ENCODE measurements at regions not wholly inside any gene's neighbourhood (a gene's known extent, or its start where the extent isn't known, plus 50 kb on each side); places are given as distances from the start of the nearest gene placed in this dataset.
A peak's percentile ranks its signal among the peaks of the same experiment; 100 is the strongest.

DNA sequence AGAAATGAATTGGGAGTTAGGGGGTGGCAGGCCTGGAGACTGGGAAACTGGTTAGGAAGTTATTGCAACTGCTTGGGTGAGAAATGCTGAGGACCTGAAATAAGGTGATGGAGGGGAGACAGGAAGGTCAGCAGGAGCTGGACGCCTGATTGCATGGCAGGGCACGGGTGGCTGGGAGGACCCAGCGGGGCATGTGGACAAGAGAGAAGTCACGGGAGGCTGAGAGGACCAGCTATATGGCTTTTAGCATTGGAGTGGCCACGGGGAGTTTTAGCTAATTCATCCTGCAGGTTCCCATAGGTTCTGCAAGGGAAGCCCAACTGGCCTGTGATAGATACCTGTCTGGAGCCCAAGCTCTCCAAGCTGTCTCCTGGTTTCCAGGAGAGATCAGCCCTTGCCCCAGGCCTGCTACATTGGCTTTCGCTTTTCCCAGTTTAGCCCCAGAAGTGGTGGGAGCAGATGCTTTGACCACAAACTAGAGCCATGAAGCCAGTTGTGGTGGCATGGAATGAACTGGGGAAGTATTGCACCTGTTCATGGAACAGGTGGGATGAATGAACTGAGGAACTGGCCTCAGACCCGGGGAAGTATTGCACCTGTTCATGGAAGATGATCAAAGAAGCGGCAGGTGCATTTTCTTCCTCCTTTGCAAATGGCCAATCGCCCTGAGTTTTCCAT is 93.6 kb upstream of the TAF1B start:
- no peak overlapping the region for H3K4me3 ChIP-seq (ENCODE audit: low read length)
- DNase-seq = no peak
- Mint-ChIP-seq H3K4me3 (no peak overlapping the region), H3K27ac (peak overlapping the region in 4 of 8 donors; percentile 32 to 63 (median 44)), H3K27me3 (peaks cover 0 to 5% of the 10 kb centered on the region in 2 donors), H3K36me3 (no peaks in the 10 kb centered on the region), H3K4me1 (peaks cover 43 to 46% (median 43%) of the 10 kb centered on the region in 3 donors), H3K9me3 (no peaks in the 10 kb centered on the region)
- POLR2A ChIA-PET = no interaction called here
- H3K4me1 ChIP-seq (ENCODE audit: insufficient read depth, low read length) = peaks cover 25% of the 10 kb centered on the region
- no peaks in the 10 kb centered on the region for H3K9me3 ChIP-seq (ENCODE audit: low read length)
- CTCF ChIA-PET = interaction anchor here (0.9 to 1.5 kb wide), 3 partner anchors 9 to 21 kb away, joined by 3 to 4 read pairs (median 3); no protein-coding TSS in a partner anchor
- H3K27me3 ChIP-seq (ENCODE audit: insufficient read depth, low read length, poor library complexity, severe bottlenecking) = no peaks in the 10 kb centered on the region
- H3K27ac ChIP-seq (ENCODE audit: low read depth, low read length) = no peak overlapping the region
- H3K36me3 ChIP-seq (ENCODE audit: insufficient read depth, low read length) = no peaks in the 10 kb centered on the region

DNA sequence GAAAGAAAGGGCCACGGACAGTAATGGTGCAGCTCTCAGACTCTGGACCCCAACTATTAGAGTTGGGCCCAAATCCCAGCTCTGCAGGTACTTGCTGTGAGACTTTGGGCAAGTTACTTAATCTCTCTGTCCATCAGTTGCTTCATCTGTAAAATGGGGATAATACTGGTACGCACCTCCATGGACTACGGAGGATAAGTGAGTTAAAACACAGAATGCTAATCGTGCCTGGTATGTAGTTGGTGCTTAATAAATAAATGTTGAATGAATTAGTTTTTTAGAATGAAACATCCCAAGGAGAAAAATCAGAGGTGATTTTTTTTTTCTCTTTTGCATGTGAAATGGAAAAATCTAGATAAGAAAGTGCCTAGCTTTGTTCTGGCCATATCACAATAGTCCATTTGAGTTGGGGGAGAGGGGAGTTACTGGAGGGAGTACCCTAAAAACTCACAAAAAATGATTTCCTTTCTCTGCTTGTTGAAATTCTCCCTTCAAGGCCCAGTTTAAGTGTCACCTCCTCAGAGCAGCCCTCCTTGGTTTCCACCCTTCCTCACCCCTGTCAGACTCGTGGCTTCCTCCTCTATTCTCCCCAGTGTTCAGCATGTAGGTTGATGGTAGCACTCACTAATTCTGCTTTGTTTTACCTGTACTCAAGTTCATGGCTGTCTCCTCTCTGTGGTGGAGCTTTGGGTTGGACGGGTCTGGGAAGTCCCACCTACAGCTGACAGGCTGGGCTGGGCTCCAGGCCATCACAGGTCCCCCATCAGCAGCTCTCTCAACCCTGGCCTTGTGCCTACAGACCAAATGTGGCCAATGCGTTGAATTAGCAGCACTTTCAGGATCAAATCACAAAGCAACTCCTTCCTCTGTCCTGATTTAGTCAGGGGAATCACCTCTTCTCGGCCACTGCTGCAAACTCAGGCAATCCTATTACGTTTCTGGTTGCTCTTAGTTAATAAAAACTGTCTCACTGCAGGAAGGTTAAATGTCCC is 92.8 kb upstream of the TAF1B start:
- no peaks in the 10 kb centered on the region for H3K27me3 ChIP-seq (ENCODE audit: insufficient read depth, low read length, poor library complexity, severe bottlenecking)
- no peaks in the 10 kb centered on the region for H3K9me3 ChIP-seq (ENCODE audit: low read length)
- ChIA-PET CTCF (interaction anchor here (1.5 kb wide), 1 partner anchor 17 kb away, joined by 3 read pairs; no protein-coding TSS in a partner anchor), POLR2A (no interaction called here)
- H3K27me3 Mint-ChIP-seq = peaks cover 0 to 5% of the 10 kb centered on the region in 2 donors
- peaks cover 29% of the 10 kb centered on the region for H3K4me1 ChIP-seq (ENCODE audit: insufficient read depth, low read length)
- H3K4me3 Mint-ChIP-seq = no peak overlapping the region
- no peak overlapping the region for H3K27ac ChIP-seq (ENCODE audit: low read depth, low read length)
- no peak overlapping the region for H3K4me3 ChIP-seq (ENCODE audit: low read length)
- DNase-seq = no peak
- H3K9me3 Mint-ChIP-seq = no peaks in the 10 kb centered on the region
- peaks cover 49 to 52% (median 49%) of the 10 kb centered on the region in 3 donors for H3K4me1 Mint-ChIP-seq
- H3K36me3 ChIP-seq (ENCODE audit: insufficient read depth, low read length) = no peaks in the 10 kb centered on the region
- peak overlapping the region in 7 of 8 donors; percentile 9 to 98 (median 69) for H3K27ac Mint-ChIP-seq
- peaks cover 0 to 1% (median 0%) of the 10 kb centered on the region in 3 donors for H3K36me3 Mint-ChIP-seq

DNA sequence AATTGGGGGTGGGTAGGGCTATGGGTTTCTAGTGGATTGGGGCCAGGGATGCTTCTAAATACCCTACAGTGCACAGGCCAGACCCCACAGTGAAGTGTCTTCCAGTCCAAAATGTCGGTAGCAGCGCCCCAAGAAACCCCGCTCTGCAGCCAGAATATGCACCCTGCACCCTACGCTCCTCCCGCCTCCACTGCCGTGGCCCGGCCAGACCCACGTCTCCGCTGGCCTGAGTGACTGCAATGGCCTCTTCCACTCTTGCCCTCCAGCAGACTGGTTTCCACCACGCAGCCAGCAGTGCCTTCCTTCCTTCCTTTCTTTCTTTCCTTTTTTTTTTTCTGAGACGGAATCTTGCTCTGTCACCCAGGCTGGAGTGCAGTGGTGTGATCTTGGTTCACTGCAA is 91.4 kb upstream of the TAF1B start:
- Mint-ChIP-seq H3K36me3 (peaks cover 0 to 2% (median 0%) of the 10 kb centered on the region in 3 donors), H3K4me3 (peak overlapping the region in 1 of 7 donors; percentile 88), H3K9me3 (no peaks in the 10 kb centered on the region), H3K4me1 (peaks cover 51 to 54% (median 54%) of the 10 kb centered on the region in 3 donors), H3K27ac (peak overlapping the region in 7 of 8 donors; percentile 29 to 99 (median 95)), H3K27me3 (peaks cover 0 to 10% of the 10 kb centered on the region in 2 donors)
- Histone ChIP-seq H3K27ac (ENCODE audit: low read depth, low read length) (no peak overlapping the region), H3K4me1 (ENCODE audit: insufficient read depth, low read length) (peaks cover 29% of the 10 kb centered on the region), H3K4me3 (ENCODE audit: low read length) (no peak overlapping the region), H3K9me3 (ENCODE audit: low read length) (no peaks in the 10 kb centered on the region), H3K27me3 (ENCODE audit: insufficient read depth, low read length, poor library complexity, severe bottlenecking) (peaks cover 2% of the 10 kb centered on the region), H3K36me3 (ENCODE audit: insufficient read depth, low read length) (no peaks in the 10 kb centered on the region)
- ChIA-PET CTCF (no interaction called here), POLR2A (no interaction called here)
- DNase-seq = no peak

DNA sequence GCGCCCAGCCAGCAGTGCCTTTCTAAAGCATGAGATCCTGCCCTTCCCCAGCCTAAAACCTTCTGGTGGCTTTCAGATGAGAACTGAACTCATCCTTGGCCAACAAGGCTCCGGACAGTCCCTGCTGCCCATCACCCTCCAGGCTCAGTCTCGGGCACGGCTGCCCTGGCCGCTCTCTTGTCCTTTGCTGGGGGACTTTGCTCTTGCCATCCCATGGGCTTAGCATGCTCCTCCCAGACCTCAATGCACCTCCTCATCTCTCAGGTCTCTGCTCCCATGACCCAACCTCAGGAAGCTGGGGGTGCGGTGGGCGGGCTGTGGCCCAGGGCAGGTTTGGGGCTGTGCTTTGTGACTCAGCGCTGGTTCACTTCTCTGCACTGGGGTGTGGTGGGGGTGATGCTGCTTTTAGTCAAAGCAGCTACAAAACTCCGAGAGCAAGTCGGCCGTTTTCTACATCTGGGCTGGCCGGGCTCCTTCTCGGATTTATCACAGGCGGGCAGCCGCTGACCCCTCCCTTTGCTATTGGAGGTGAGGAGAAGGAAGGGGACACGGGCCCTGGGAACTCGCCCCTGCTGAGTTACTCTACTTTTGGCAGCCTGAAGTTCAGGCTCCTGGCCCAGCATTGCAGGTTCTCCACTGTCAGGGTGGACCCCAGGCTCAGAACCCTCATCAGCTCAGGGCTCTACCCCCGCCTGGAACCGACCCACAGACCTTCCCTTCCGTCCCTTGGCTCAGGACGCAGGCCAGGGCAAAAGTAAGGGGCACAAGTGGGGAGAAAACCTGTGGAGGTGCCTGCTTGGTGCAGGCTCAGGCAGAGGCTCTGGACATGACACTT is 90.6 kb upstream of the TAF1B start:
- no peaks in the 10 kb centered on the region for H3K9me3 Mint-ChIP-seq
- peaks cover 29% of the 10 kb centered on the region for H3K4me1 ChIP-seq (ENCODE audit: insufficient read depth, low read length)
- peak overlapping the region; percentile 22 to 96 (median 88) for H3K4me3 Mint-ChIP-seq
- H3K27ac Mint-ChIP-seq = peak overlapping the region; percentile 73 to 100 (median 98)
- peaks cover 51 to 56% (median 54%) of the 10 kb centered on the region in 3 donors for H3K4me1 Mint-ChIP-seq
- H3K27me3 Mint-ChIP-seq = peaks cover 2 to 15% of the 10 kb centered on the region in 2 donors
- no peaks in the 10 kb centered on the region for H3K9me3 ChIP-seq (ENCODE audit: low read length)
- ChIA-PET CTCF (interaction anchor here (0.7 to 2.9 kb wide), 6 partner anchors 10 to 197 kb away, joined by 3 to 8 read pairs (median 3); partner anchors contain the start of gene ADAM17), POLR2A (interaction anchor here (0.6 to 1.3 kb wide), 7 partner anchors 16 to 196 kb away, joined by 3 to 10 read pairs (median 3); partner anchors contain the start of gene YWHAQ)
- H3K36me3 ChIP-seq (ENCODE audit: insufficient read depth, low read length) = no peaks in the 10 kb centered on the region
- peak in 4 of 5 donors; percentile 55 to 85 (median 64) for DNase-seq
- peaks cover 0 to 2% (median 0%) of the 10 kb centered on the region in 3 donors for H3K36me3 Mint-ChIP-seq
- H3K27me3 ChIP-seq (ENCODE audit: insufficient read depth, low read length, poor library complexity, severe bottlenecking) = peaks cover 3% of the 10 kb centered on the region
- peak overlapping the region; percentile 32 for H3K4me3 ChIP-seq (ENCODE audit: low read length)
- peak overlapping the region; percentile 67 for H3K27ac ChIP-seq (ENCODE audit: low read depth, low read length)

DNA sequence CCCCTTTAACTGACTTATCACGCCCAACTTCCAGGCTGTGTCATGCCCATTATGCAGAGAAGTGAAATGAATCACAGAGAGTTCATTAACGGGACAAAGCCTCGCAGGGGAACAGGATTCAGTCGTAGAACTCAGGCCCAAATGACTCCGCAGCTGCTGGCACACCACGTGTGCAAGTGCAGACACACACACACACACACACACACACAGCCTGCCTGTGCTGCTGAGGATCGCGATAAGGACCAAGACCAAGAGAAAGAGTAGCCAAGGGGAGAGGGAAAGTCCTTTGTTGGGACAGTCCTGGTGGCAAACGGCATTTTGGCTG is 90.0 kb upstream of the TAF1B start:
- Histone ChIP-seq H3K27me3 (ENCODE audit: insufficient read depth, low read length, poor library complexity, severe bottlenecking) (peaks cover 3% of the 10 kb centered on the region), H3K36me3 (ENCODE audit: insufficient read depth, low read length) (no peaks in the 10 kb centered on the region), H3K9me3 (ENCODE audit: low read length) (no peaks in the 10 kb centered on the region), H3K4me1 (ENCODE audit: insufficient read depth, low read length) (peaks cover 29% of the 10 kb centered on the region), H3K4me3 (ENCODE audit: low read length) (peak overlapping the region; percentile 32), H3K27ac (ENCODE audit: low read depth, low read length) (peak overlapping the region; percentile 67)
- H3K36me3 Mint-ChIP-seq = peaks cover 0 to 2% (median 0%) of the 10 kb centered on the region in 3 donors
- H3K9me3 Mint-ChIP-seq = no peaks in the 10 kb centered on the region
- H3K27me3 Mint-ChIP-seq = peaks cover 2 to 15% of the 10 kb centered on the region in 2 donors
- peak overlapping the region; percentile 73 to 100 (median 98) for H3K27ac Mint-ChIP-seq
- peak overlapping the region; percentile 22 to 96 (median 88) for H3K4me3 Mint-ChIP-seq
- ChIA-PET POLR2A (interaction anchor here (0.8 to 1.3 kb wide), 5 partner anchors 29 to 197 kb away, joined by 3 to 10 read pairs (median 3); partner anchors contain the start of gene YWHAQ), CTCF (interaction anchor here (0.7 to 2.9 kb wide), 6 partner anchors 11 to 197 kb away, joined by 3 to 8 read pairs (median 3); partner anchors contain the start of gene ADAM17)
- DNase-seq = peak in 3 of 5 donors; percentile 10 to 61 (median 19)
- peaks cover 51 to 56% (median 54%) of the 10 kb centered on the region in 3 donors for H3K4me1 Mint-ChIP-seq

DNA sequence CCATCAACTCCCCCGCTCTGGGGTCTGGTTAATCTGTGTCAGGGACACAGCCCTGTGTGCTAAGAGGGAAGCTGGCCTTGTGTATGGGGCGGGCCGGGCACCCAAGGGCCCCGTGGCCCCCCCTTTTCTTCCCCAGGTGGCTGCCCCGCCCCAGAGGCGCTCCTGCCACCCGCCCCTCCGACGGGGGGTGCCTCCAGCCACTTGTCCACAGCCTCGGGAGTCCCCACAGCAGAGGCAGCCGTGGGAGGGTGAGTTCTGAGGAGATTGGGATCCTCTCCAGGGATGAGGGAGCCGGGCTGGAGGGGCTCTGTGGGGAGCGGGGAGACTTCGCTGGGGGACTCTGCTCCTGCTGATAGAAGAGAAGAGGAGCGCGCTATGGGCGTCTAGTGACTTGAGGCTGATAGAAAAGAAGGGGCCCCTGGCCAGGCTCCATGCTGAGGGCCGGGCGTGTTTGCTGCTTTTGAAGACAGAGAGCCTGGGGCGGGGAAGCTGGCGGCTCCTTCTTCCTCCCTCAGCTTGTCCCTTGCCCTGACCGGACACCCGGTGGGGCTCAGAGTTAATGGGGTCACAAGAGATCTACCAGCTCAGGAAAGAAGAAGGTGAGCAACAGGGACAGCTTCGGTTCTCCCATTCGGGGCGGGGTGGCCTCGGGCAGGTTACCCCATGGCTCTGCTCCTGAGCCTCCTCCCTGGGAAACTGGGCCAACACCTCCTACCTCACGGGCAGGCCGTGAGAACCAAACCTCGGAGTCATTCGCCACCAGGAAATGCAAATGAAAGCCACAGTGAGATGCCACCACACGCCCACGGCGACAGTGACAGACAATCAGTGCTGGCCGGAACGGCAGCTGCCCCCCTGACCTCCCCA is 89.4 kb upstream of the TAF1B start:
- Histone ChIP-seq H3K9me3 (ENCODE audit: low read length) (no peaks in the 10 kb centered on the region), H3K27ac (ENCODE audit: low read depth, low read length) (peak overlapping the region; percentile 67), H3K4me3 (ENCODE audit: low read length) (peak overlapping the region; percentile 42), H3K36me3 (ENCODE audit: insufficient read depth, low read length) (no peaks in the 10 kb centered on the region), H3K27me3 (ENCODE audit: insufficient read depth, low read length, poor library complexity, severe bottlenecking) (peaks cover 3% of the 10 kb centered on the region), H3K4me1 (ENCODE audit: insufficient read depth, low read length) (peaks cover 29% of the 10 kb centered on the region)
- Mint-ChIP-seq H3K27ac (peak overlapping the region; percentile 73 to 100 (median 98)), H3K27me3 (peaks cover 2 to 15% of the 10 kb centered on the region in 2 donors), H3K4me3 (peak overlapping the region; percentile 51 to 96 (median 88)), H3K9me3 (no peaks in the 10 kb centered on the region), H3K4me1 (peaks cover 51 to 54% (median 54%) of the 10 kb centered on the region in 3 donors), H3K36me3 (peaks cover 0 to 2% (median 0%) of the 10 kb centered on the region in 3 donors)
- CTCF ChIA-PET = interaction anchor here (1.2 to 2.9 kb wide), 3 partner anchors 17 to 28 kb away, joined by 3 to 8 read pairs (median 3); no protein-coding TSS in a partner anchor
- POLR2A ChIA-PET = interaction anchor here (0.8 to 1.3 kb wide), 4 partner anchors 15 to 158 kb away, joined by 3 to 10 read pairs (median 4); partner anchors contain the start of gene YWHAQ
- DNase-seq = peak in 3 of 5 donors; percentile 36 to 61 (median 56)
